GM19397 (cell line): ENCODE measurements at regions not wholly inside any gene's neighbourhood (a gene's known extent, or its start where the extent isn't known, plus 50 kb on each side); places are given as distances from the start of the nearest gene placed in this dataset.

Experiments
- ATAC-seq: cut with Tn5 transposase; IDR thresholded peaks from one replicate; pipeline ENCODE4 v1.9.1; 2021; ENCODE audit warnings: mild to moderate bottlenecking, moderate library complexity; ENCODE audit not compliant: unreplicated experiment

DNA sequence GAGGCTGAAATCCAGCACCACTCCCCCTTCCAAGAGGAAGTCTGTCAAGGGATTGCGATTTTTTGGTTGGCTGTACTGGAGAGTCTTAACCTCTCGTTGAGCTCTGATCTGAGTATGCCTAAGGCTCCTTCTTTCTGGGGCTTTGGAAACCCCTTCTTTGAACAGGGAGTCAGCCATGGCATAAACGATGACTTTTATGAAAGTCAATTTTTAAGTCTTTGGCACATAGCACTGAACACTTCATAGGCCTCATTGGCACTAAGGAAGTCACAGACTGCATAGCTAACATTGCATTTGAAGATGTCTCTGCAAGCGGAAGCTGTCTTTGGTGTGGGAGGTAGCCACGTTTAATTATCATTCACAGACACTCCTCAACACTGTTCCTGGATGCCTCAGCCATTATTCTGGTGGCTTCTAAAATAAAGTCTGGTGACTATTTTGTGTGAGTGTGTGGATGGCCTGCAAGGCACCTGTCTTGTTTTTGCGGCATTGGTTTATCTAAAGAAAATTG is 148.2 kb upstream of the NCK2 start:
- no peak for ATAC-seq

DNA sequence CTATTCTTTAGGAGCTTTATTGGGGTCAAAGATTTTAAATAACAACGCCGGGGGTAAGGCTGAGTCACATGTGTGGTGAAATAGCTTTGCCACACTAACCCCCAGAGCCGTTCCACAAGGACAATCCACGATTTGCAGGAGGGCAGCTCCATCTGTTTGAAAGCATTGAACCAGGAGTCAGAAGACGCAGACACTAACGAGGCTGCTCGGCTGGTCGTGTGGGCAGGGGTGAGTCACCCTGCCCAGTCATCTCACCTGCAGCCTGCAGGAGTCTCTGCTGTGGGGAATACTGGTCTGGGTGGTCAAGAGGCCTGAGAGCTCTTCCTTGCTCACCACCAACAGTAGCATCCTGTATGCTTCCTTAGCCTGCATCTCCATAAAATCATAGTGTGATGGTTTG is 149.2 kb upstream of the NCK2 start:
- ATAC-seq: no peak

DNA sequence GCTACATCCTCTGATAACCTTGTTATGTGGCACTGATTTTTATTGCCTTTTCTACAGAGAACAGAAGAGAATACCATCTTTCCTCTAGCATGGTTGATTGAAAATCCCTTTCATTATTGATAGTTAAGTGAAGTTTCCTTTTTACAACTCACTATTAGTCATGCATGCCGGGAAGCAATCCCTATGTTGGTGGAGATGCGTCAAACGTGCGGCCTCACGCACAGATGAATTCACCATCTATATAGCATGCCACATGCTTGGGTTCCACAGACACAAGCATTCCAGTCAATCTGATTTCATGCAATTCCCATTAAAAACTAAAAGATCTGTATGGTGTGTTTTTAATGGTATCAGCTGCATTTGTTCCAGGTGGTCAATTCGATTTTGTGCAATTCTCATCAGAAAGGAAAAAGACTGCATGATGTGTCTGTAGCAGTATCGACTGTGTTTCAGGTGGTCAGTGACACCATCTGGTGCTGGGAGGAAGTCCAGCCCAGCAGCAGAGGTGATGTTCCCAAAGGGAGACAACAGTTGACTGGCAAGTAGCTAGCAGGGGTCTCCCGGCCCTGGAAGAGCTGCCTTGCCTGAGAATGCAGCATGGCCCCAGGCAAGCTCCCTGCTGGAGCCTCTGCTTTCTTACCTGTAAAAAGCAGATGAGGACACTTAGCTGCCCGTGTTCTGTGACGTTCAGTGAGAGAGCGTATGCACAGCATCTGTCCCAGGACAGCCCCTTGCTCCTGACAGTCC is 151.3 kb upstream of the NCK2 start:
- no peak for ATAC-seq

DNA sequence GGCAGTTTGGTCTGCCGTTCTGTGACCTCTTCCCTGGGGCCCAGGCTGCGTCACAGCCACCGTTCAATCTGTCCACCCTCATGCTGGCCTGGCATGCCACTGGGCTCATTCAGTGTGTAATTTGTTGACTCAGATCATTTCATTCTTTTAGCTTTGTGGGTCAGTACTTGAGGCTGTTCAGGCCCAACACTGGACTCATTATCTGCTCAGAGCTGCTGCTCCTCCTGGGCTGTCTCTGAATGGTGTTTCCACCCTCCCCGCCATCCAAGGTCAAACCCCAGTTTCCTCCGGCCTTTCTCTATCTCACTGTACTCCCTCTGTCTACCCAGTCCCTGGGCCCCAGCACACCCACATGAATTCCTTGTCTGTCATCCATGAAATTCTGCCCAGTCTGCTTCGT is 152.4 kb upstream of the NCK2 start:
- ATAC-seq: no peak

DNA sequence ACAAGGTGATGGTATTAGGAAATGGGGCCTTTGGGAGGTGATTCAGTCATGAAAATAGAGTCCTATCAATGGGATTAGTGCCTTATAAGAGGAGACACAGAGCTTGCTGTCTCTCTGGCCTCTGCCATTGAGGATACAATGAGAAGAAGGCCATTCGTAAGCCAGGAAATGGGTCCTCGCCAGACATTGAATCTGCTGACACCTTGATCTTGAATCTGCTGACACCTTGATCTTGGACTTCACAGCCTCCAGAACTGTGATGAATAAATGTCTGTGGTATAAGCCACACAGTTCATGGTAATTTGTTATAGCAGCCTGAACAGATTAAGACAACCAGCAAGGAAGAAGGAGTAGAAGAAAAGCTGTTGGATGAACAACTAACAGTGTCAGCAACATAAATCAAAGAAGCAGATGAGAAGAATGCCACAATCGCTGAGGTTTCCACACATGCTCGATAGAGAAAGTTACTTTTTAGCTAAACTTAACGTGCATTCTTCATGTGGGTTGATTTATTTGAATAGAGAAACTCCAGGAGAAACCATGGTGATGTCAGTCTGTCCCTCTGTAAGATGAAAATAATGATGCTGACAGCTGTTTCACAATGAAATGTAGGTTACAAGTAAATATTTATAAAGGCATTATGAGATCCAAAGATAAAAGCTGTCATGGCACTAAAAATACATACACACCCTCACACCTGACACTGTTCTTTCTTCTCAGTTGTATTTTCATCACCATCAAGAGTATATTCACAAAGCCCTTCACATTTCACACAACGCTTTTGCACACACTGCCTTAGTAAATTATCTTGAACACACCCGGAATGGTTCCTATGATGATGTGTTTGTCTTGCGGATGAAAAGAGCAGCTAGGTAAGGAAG is 153.7 kb upstream of the NCK2 start:
- no peak for ATAC-seq

DNA sequence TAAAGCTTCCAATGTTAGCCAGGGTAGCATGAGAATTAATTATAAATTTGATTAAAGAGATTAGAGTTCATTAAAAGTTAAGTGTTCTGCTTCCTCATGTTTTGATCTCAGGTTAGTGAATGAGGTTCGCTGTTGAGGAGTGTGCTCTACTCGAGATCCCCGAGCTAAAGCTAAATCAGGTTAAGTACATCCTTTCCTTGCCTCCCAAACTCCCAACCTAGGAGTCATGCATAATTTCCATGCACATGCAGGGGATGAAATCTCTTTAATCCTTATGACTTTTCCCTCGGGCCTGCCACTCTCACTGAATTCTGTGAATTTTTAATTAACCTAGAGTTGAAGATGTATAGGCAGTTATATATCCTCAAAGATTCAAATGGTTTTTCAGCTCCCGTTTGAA is 156.1 kb upstream of the NCK2 start:
- ATAC-seq: no peak

DNA sequence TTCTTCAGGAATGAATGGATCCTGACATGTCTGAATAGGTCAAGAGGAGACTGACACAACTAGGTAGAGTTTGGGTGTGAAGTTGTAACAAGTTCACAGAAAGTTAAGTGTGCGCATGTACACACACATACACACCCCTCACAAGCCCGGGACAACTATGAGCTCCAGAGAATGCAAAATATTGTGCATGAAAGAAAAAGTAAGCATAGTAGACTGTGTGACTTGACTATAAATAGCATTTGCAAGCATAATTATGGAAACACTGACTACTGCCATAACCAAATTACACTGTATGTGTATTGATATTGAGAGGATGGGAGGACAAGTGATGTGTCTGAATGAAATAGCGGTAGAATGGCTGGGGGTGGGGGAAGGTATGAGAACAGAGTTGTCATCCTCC is 157.1 kb upstream of the NCK2 start:
- ATAC-seq: no peak

DNA sequence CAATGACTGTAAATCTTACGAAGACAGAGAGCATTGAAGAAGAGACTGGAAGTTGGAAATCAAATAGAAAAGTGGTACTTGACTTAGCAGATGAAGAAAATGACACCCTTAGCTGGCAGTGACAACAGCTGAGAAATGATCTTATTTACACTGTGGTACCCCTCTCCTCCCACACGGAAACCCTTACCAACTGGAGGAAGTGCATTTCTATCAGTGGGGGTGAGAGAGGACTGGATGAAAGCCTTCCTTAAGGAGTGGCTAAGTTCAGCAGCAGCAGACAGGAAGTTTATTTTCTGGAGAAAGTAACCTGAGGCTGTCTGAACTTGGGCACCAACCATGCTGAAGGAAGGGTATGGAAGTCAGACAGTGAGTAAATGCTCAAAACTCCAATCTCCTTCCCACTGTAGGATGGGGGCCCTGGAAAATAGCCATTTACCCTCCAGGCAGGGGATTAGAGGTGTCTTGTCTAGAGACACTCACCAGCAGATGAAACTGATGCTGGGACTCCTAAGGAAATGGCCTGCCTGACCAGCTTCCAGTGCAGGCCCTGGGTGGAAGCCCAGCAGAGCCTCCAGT is 160.2 kb upstream of the NCK2 start:
- no peak for ATAC-seq

DNA sequence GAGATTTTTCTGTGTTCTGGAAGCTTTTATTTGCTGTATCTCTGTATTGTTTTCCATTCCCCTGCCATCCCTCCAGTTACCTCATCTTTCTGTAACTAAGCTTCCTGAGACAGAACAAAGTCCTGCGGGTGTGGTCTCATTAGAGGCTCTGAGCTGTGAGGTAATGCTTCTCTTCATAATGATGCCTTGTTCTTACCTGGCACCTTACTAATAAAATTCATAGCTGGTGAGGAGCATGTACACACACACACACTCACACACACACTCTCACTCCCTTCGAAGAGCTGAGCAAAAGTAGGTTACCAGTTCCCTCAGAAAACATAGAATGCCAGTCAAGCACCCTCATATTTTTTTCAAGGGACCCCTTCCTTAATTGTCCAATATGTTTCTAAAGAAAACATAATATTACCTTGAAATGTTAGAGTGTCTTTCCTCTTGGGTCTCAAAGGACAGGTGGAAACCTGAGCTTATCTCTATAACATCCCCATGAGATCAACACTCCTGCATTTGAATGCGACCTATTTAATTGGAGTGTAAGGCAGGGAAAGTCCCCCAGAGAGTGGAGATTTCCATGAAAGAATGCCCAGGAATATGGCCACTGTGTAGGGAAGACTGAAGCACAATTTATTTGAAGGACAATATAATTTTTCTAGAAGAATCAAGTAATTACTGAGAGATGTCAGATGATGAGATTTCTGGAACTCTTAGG is 161.6 kb upstream of the NCK2 start:
- no peak for ATAC-seq

DNA sequence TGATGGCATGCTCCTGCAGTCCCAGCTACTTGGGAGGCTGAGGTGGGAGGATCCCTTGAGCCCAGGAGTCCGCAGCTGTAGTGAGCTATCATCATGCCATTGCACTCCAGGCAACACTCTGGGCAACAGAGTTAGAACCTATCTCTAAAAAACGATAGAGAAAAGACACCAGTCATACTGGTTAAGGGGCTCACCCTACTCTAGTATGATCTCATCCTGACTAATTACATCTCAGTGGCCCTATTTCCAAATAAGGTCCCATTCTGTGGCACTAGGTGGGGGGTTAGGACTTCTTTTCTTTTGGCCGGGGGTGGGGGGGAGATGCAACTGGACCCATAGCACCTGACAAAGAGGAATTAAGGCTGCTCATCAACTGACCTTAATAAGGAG is 163.2 kb upstream of the NCK2 start:
- ATAC-seq: no peak

DNA sequence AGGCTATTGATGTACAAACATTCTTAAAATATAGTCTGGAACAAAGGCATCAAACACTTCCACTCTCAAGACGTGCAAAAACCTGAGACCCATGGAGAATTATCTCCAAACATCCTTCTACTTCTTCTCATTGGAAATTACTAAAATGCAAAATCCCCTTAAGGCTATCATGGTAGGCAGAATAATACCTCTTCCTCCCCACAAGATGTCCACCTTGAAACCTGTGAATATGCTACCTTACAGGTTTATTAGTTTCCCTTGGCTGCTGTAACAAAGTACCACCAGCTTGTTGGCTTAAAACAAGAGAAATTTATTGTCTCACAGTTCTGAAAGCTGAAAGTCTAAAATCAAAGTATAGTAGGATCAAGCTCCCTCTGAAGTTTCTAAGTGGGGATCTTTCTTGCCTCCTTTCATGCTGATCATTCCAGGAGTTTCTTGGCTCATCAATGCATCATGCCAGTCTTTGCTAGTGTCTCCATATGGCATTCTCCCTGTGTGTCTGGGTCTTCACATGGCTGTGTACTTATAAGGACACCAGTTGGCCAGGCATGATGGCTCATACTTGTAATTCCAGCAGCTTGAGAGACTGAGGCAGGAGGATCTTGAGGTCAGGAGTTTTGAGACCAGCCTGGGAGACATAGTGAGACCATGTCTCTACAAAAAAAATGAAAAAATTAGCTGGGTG is 163.7 kb upstream of the NCK2 start:
- no peak for ATAC-seq

DNA sequence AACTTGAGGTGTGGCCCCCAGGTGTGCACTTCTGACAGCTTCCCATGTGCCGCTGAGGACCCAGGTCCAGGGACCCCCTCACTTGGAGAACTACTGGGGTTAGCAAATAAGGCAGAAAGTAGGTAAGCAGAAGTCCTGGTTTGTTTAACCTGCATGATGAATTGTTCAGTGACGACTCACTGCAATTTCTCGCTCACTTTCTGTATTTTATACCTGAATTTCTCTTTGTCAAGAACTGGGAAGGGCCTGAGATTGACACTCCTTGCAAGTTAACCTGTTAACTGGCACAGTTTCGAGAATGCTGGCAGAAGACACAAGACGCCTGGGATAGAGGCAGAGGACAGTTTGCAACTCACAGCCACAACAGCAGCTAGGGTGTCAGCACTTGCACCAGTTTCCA is 164.5 kb upstream of the NCK2 start:
- ATAC-seq: no peak

DNA sequence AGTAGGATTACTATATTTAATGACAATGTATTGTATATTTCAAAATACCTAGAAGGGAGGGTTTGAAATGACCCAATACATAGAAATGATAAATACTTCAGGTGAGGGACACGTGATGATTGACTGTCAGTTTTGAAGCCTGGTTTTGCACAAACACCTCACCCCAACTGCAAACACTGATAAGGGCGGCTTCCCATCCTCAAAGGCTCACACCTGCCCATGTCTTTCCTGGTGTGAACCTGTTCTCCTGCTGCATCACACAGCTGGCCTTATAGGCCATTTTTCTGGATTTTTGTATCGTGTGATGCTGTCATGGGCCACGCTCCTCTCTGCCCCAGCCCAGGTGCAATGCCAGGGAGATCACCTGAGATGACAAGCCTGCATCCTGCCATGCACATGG is 166.5 kb upstream of the NCK2 start:
- ATAC-seq: no peak

DNA sequence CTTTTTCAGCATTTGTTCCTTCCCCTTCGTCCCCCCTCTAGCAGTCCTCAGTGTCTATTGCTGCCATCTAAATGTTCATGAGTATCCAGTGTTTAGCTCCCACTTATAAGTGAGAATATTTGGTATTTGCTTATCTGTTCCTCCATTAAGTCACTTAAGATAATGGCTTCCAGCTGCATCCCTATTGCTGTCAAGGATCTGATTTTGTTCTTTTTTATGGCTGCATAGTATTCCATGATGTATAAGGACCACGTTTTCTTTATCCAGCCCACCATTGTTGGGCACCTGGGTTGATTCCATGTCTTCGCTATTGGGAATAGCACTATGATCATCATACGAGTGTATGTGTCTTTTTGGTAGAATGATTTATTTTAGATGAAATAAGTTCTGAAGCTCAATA is 166.9 kb upstream of the NCK2 start:
- ATAC-seq: no peak

DNA sequence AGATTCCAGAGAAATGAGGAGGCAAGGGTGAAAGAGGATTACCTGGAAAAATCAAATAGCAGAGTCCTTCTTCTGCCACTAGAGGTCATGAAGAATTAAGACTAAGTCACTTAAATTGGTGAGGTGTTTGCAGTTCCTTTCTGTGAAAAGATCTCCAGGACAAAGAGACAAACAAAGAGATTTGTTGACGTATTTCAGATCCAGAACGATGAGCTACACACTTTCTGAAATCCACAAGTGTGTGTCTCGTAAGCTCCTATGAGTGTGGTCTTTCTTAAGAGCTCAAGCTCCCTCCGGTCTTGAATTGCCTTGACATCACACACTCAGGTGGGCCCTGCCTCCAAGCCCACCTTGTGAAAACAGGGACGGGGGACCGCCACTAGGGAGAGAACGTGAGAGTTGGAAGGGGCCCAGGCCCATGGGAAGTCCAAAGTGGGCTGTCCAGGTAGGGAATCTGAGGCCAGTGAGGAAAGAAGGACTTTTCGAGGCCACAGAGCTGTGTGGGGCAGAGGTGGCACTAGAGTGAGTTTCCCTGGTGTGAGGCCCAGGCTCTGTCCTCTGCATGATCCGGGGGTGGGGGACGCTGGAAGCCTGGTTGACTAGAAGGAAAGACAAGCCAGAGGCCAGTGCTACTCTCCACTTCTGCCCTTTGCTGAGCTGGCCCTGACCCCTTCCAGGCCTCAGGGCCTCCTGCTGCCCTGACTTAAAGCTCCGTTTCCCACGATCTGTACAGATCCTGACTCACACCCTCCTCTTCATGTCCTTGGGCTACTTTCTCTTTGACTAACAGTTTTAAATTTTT is 168.1 kb upstream of the NCK2 start:
- no peak for ATAC-seq

DNA sequence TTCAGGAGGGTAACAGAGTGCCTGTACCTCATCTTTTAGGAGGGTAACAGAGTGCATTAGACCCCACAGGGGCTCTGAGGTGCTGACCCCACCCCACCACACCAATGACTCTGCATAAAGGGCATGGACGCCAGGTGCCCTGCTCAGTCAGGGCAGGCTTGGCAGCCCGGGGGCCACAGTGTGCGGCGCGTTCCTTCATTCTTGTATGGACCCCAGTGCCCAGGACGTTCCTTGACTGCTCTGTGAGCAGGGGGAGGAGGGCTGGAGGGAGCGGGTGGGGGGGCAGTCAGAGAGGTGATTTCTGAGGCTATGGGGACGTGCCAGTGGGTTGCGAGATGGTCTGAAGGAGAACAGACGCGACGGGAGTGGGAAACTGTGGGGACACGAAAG is 168.7 kb upstream of the NCK2 start:
- ATAC-seq: no peak

DNA sequence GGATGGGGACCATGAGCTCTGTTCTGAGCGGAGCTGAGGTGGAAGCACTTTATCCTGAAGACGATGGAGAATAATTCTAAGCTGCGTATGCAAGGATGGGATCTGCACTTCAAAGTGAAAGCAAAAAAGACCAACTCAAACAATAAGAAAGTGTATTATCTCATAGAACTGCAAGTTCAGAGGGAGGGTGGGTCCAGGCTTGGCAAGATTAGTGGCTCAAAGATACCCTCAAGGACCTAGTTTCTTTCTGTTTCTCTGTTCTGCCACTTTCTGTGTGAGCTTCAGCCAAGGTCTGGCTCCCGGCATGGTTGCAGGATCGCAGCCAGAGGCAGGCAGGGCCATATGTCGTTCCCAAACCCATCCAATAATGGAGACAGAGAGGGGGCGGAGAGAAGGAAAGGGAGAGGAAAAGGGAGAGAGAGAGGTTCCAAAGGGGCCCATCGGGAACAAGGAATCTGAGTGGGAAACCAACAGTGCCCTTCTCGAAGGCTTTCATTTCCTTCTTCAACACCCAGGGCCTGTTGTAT is 169.2 kb upstream of the NCK2 start:
- ATAC-seq: no peak

DNA sequence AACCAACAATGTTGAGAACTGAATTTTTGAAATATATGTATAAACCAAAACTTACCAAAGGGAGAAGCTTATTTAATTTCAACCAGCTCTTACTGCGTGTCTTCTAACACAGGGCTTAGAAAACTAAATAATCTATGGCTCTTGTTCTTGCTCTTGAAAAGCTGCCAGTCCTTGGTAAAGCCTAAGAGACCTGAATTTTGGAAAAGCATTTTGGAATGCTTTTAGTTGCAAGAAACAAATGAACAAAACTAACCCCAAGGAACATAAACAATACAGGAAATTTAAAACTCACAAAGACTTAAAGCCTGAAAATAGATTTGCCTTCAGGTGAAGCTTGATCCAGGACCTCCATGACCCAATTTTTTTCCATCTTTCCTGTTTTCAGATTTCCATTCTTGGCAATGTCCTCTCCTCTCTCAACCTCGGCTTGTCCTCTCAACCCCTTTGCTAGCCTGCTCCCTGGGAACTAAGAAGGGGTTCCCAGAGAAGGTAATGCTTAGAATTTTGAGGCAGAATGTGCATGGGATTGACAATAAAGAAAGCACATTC is 169.8 kb upstream of the NCK2 start:
- no peak for ATAC-seq

DNA sequence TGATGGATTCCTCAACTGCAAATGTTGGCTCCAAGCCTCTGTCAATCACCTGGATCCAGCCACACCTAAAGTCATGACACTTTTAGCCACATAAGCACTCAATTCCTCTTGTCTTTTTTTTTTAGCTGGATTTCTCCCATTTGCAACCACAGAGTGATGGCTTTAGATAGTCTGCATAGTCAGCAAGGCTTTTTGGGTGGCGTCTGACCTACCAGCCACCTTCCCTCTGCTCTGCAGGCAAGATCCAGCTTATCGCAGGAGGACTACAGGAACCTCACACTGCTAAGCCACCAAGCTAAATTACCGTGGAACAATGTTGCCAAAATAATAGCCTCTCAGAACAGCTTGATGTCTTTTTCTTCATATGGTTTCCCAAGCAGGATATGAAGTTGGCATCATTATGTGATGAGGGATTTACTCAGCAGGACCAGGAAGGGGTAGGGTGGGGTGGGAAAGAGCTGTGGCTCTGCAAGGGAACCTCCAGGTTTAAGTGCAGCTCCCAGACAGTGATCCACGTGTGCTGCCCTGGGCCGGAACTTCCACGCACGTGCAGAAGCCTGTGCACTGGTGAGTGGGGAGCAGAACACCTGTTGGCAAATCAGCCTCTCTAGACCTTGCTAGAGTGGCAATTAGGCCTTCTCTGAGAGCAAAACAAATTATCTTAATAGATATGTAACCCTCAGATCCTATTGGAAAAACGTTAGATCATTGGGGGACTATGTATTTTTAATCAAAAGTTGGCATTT is 170.6 kb upstream of the NCK2 start:
- ATAC-seq: no peak
